Keratinocyte (primary cell): ENCODE measurements at regions not wholly inside any gene's neighbourhood (a gene's known extent, or its start where the extent isn't known, plus 50 kb on each side); places are given as distances from the start of the nearest gene placed in this dataset.

Experiments used
- EZH2 ChIP-seq: IDR thresholded peaks from one replicate; pipeline ENCODE4 v1.6.1; 2012; ENCODE audit warnings: inconsistent platforms, mild to moderate bottlenecking, low read length, moderate library complexity
- TF ChIP-seq, protein P1 (sequence below), 3 experiments: IDR thresholded peaks in 1 of 3; conservative IDR thresholded peaks in 1 of 3; optimal IDR thresholded peaks in 1 of 3; 2 replicates in 2 of 3; 3 replicates in 1 of 3; pipeline versions ENCODE3 to v1.5.1; 2011; ENCODE audit warnings: low read length in 3 of 3, mild to moderate bottlenecking in 3 of 3, moderate library complexity in 2 of 3, control low read depth in 1 of 3, inconsistent platforms in 1 of 3; ENCODE audit not compliant: insufficient read depth in 2 of 3; ENCODE audit errors: extremely low read depth in 1 of 3

DNA sequence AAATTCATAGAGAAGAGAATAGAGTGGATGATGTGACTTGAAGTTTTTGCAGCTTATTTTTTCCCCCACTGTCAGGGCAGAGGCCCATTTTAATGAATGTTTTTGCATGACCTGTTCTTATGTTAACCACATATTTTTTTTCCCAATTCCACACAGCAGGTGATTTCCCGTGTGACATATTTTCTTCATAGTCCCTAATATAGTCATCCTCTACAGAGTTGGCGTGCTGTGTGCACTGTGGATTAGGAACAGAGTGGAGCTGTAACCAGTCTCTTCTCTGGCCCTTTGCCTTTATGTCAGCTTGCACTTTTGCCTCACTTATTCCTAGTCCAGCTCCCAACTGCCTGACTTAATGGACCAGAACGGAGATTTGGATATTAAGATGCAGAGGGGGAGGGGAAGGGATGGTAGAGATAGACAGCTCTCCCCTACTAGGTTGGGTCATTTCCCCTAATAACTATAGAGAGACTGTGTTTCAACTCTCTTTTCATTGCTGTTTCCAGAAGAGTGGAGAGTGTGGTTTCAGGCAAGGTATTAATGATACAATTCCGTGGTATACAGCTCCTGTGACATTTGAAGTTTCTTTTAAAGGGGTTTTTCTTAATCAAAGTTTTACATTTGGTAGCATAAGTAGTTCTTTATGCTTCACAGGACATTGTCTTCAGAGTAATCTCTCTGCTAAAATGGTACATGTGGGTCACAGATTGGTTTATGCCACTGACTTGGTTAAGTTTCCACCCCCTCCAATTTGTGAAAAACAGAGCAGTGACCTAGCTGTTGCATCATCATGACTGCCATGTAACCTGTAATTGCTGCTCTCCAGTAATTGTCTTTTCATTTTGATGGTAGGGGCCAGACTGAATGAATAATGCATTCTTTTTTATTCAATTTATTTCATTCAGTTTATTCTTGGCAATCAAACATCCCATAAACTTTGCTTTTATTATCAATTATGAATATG lies 161.3 kb downstream of the HAUS1 start:
- TF ChIP-seq, protein P1, sequence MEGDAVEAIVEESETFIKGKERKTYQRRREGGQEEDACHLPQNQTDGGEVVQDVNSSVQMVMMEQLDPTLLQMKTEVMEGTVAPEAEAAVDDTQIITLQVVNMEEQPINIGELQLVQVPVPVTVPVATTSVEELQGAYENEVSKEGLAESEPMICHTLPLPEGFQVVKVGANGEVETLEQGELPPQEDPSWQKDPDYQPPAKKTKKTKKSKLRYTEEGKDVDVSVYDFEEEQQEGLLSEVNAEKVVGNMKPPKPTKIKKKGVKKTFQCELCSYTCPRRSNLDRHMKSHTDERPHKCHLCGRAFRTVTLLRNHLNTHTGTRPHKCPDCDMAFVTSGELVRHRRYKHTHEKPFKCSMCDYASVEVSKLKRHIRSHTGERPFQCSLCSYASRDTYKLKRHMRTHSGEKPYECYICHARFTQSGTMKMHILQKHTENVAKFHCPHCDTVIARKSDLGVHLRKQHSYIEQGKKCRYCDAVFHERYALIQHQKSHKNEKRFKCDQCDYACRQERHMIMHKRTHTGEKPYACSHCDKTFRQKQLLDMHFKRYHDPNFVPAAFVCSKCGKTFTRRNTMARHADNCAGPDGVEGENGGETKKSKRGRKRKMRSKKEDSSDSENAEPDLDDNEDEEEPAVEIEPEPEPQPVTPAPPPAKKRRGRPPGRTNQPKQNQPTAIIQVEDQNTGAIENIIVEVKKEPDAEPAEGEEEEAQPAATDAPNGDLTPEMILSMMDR (optimal IDR thresholded peaks at IDR 0.05 in 1 of 3, IDR thresholded peaks at IDR 0.05 in 1 of 3, conservative IDR thresholded peaks at IDR 0.05 in 1 of 3; ENCODE audit: extremely low read depth in 1 of 3, insufficient read depth in 2 of 3, low read length in 3 of 3) = no peak
- TF ChIP-seq EZH2 = no peak
